ENCODE measurements at regions not wholly inside any gene's neighbourhood (a gene's known extent, or its start where the extent isn't known, plus 50 kb on each side); places are given as distances from the start of the nearest gene placed in this dataset.

DNA sequence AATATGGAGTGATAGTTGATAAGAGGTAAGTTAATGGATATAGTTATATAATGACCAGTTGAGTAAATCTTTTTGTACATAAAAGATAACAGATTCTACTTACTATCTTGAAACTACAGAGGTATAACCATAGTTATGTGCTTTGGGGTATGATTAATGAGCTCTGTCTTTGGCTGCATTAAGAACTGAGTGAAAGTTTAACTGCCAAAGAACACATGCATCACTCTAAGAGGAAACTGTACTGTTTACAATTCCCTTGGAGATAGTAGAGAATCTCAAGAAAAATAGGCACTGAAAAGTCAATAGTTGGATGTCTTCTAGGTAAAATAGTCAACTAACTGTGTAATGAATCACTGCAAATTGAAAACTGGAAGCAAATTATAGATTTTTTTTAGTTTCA, 1129.5 kb downstream of the EPHA7 start:
- intact Hi-C loops (cut with DNase I) = no loop called here
- no peaks in the 10 kb centered on the region for H3K36me3 ChIP-seq
- no peaks in the 10 kb centered on the region for H3K27me3 ChIP-seq
- ATAC-seq = no peak
- TF ChIP-seq, protein P1, sequence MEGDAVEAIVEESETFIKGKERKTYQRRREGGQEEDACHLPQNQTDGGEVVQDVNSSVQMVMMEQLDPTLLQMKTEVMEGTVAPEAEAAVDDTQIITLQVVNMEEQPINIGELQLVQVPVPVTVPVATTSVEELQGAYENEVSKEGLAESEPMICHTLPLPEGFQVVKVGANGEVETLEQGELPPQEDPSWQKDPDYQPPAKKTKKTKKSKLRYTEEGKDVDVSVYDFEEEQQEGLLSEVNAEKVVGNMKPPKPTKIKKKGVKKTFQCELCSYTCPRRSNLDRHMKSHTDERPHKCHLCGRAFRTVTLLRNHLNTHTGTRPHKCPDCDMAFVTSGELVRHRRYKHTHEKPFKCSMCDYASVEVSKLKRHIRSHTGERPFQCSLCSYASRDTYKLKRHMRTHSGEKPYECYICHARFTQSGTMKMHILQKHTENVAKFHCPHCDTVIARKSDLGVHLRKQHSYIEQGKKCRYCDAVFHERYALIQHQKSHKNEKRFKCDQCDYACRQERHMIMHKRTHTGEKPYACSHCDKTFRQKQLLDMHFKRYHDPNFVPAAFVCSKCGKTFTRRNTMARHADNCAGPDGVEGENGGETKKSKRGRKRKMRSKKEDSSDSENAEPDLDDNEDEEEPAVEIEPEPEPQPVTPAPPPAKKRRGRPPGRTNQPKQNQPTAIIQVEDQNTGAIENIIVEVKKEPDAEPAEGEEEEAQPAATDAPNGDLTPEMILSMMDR (IDR thresholded peaks at IDR 0.05) = no peak
- no peak for TF ChIP-seq POLR2A (IDR thresholded peaks at IDR 0.05)
- no peaks in the 10 kb centered on the region for H3K9me3 ChIP-seq
- H3K4me1 ChIP-seq = no peaks in the 10 kb centered on the region
- no peak overlapping the region for H3K27ac ChIP-seq
- no peak overlapping the region for H3K4me3 ChIP-seq
- DNase-seq = no peak

DNA sequence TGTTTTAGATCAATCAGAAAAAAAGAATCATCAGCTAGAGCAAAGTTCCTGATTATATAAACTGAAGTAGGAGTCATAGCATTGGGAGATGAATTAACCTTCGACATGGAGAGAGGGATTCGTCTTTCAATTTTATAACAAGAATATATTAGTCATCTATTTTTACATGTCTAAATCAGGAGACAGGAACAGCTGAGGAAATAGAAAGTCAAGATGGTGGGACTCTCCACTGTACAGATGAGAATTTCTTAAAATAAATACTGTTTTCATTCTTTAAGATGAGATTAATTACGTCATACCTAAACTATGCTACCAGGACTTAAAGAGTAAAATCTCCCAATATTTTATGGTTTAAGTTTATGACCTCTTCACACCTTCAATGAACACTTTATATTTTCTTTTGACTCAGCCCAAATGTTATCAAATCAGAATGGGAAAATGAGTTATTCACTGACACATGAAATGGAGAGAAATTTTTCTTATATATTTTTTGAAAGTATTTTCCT, 1137.7 kb downstream of the EPHA7 start:
- no peak for DNase-seq
- no peak overlapping the region for H3K27ac ChIP-seq
- H3K4me3 ChIP-seq = no peak overlapping the region
- H3K27me3 ChIP-seq = no peaks in the 10 kb centered on the region
- H3K36me3 ChIP-seq = no peaks in the 10 kb centered on the region
- 30% methylated on average over 3 of the region's 3 CpGs for WGBS (ENCODE audit: insufficient coverage, low coverage, low lambda C conversion rate, missing lambda C conversion rate)
- TF ChIP-seq, protein P1 (IDR thresholded peaks at IDR 0.05) = no peak
- TF ChIP-seq POLR2A (IDR thresholded peaks at IDR 0.05) = no peak
- no peaks in the 10 kb centered on the region for H3K9me3 ChIP-seq
- intact Hi-C loops (cut with DNase I) = no loop called here
- no peak for ATAC-seq
- H3K4me1 ChIP-seq = no peaks in the 10 kb centered on the region

DNA sequence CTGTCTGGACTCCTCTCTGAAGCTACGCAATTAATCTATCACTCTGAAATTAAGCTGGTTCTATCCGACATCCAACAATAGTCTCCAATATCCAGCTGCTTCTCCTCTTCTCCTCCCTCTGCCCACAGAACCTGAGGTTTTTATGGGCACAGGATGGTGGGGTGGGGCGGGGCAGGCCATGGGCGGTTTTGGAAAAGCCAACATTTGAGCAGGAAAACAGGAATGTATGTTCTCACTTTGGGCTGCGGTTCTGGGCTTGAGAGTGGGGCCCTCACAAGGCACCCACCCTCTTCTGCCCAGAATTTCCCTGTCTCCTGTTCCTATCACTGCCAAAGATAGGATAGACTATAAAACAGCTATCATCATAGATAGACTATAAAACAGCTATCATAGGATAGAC, 1144.2 kb downstream of the EPHA7 start:
- H3K4me3 ChIP-seq = no peak overlapping the region
- H3K4me1 ChIP-seq = no peaks in the 10 kb centered on the region
- 47% methylated on average over 5 of the region's 5 CpGs for WGBS (ENCODE audit: insufficient coverage, low coverage, low lambda C conversion rate, missing lambda C conversion rate)
- TF ChIP-seq POLR2A (IDR thresholded peaks at IDR 0.05) = no peak
- TF ChIP-seq, protein P1 (IDR thresholded peaks at IDR 0.05) = no peak
- no peaks in the 10 kb centered on the region for H3K27me3 ChIP-seq
- H3K9me3 ChIP-seq = no peaks in the 10 kb centered on the region
- no peaks in the 10 kb centered on the region for H3K36me3 ChIP-seq
- DNase-seq = no peak
- intact Hi-C loops (cut with DNase I) = no loop called here
- no peak overlapping the region for H3K27ac ChIP-seq
- no peak for ATAC-seq

DNA sequence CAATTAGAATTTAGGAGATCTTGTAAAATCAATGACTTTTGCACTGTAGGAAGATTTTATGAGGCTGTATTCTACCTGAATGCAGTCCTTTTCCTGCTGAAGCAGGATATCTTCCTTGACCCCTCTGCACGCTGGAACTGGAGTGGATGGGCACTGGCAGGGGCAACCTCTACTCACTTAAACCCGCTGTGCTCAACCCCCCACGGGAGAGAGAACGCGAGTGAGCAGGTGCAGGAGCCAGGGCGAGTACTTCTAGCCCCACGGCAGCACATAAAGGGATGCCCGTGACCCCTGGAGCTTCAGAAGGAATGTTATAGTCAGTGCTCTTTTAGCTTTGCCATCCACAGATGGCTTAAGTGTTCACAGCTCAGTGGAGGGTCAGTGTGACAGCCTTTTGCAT, 1144.8 kb downstream of the EPHA7 start:
- DNase-seq (no peak), ATAC-seq (no peak)
- Histone ChIP-seq H3K9me3 (no peaks in the 10 kb centered on the region), H3K27ac (no peak overlapping the region), H3K36me3 (no peaks in the 10 kb centered on the region), H3K27me3 (no peaks in the 10 kb centered on the region), H3K4me3 (no peak overlapping the region), H3K4me1 (no peaks in the 10 kb centered on the region)
- intact Hi-C loops (cut with DNase I) = no loop called here
- TF ChIP-seq POLR2A (IDR thresholded peaks at IDR 0.05) = no peak
- TF ChIP-seq, protein P1 (IDR thresholded peaks at IDR 0.05) = no peak
- WGBS (ENCODE audit: insufficient coverage, low coverage, low lambda C conversion rate, missing lambda C conversion rate) = 36% methylated on average over 8 of the region's 8 CpGs

DNA sequence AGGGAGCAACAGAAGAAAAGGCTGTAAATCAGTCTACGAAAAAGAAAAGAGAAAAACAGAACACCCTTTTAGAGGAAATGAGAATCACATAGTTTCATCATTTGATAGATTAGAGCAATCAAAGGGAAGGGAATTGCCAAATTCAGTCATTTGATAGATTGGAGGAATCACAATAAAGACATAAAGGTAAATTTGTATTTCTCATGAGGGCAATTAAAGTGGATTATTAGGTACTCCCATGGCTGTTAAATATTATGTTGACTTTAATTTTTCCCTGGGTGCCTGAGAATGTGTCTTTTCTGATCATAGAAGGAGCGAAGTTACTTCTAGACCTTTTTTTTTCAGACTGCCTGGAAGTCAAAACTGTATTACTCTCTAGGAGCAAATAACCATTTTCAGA, 1145.7 kb downstream of the EPHA7 start:
- no peak overlapping the region for H3K4me3 ChIP-seq
- no peaks in the 10 kb centered on the region for H3K27me3 ChIP-seq
- 52% methylated on average over 2 of the region's 2 CpGs for WGBS (ENCODE audit: insufficient coverage, low coverage, low lambda C conversion rate, missing lambda C conversion rate)
- no peaks in the 10 kb centered on the region for H3K4me1 ChIP-seq
- DNase-seq = no peak
- no peaks in the 10 kb centered on the region for H3K36me3 ChIP-seq
- intact Hi-C loops (cut with DNase I) = no loop called here
- no peak for TF ChIP-seq POLR2A (IDR thresholded peaks at IDR 0.05)
- TF ChIP-seq, protein P1 (IDR thresholded peaks at IDR 0.05) = no peak
- no peaks in the 10 kb centered on the region for H3K9me3 ChIP-seq
- H3K27ac ChIP-seq = no peak overlapping the region
- no peak for ATAC-seq
